ENCODE measurements at regions not wholly inside any gene's neighbourhood (a gene's known extent, or its start where the extent isn't known, plus 50 kb on each side); places are given as distances from the start of the nearest gene placed in this dataset.

DNA sequence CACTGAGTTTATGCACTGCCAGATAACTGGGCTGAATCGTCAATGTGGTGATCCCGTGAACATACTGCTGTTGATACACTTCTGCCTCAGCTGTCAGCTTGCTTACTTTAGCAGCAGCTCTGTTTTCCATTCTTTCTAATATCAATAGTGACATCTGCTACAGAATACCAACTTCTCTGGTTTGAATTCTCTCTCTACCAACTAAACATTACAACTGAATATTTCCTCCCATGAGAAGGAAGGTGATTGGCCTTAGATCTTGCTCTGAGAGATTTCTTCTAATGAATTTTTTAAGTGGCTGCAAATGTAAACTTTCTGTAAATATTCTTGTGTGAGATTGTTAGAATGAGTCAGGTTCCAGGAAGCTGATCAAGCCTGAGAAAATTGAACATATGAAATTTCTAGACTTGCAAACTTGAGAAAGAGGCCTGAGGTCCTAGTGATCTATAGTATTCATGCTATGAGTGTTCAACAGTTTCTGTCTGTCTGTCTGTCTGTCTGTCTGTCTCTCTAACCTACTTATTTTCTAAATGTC, 205.5 kb upstream of the CDKN2B start:
- TF ChIP-seq, protein P1, sequence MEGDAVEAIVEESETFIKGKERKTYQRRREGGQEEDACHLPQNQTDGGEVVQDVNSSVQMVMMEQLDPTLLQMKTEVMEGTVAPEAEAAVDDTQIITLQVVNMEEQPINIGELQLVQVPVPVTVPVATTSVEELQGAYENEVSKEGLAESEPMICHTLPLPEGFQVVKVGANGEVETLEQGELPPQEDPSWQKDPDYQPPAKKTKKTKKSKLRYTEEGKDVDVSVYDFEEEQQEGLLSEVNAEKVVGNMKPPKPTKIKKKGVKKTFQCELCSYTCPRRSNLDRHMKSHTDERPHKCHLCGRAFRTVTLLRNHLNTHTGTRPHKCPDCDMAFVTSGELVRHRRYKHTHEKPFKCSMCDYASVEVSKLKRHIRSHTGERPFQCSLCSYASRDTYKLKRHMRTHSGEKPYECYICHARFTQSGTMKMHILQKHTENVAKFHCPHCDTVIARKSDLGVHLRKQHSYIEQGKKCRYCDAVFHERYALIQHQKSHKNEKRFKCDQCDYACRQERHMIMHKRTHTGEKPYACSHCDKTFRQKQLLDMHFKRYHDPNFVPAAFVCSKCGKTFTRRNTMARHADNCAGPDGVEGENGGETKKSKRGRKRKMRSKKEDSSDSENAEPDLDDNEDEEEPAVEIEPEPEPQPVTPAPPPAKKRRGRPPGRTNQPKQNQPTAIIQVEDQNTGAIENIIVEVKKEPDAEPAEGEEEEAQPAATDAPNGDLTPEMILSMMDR (conservative IDR thresholded peaks at IDR 0.05) = no peak
- TF ChIP-seq EZH2 (IDR thresholded peaks at IDR 0.05; ENCODE audit: low read depth) = no peak

All from PC-9 (cell line).